ENCODE measurements at regions not wholly inside any gene's neighbourhood (a gene's known extent, or its start where the extent isn't known, plus 50 kb on each side); places are given as distances from the start of the nearest gene placed in this dataset.

- TF ChIP-seq, protein P1, sequence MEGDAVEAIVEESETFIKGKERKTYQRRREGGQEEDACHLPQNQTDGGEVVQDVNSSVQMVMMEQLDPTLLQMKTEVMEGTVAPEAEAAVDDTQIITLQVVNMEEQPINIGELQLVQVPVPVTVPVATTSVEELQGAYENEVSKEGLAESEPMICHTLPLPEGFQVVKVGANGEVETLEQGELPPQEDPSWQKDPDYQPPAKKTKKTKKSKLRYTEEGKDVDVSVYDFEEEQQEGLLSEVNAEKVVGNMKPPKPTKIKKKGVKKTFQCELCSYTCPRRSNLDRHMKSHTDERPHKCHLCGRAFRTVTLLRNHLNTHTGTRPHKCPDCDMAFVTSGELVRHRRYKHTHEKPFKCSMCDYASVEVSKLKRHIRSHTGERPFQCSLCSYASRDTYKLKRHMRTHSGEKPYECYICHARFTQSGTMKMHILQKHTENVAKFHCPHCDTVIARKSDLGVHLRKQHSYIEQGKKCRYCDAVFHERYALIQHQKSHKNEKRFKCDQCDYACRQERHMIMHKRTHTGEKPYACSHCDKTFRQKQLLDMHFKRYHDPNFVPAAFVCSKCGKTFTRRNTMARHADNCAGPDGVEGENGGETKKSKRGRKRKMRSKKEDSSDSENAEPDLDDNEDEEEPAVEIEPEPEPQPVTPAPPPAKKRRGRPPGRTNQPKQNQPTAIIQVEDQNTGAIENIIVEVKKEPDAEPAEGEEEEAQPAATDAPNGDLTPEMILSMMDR (IDR thresholded peaks at IDR 0.05; ENCODE audit: control extremely low read depth, extremely low read depth, low read depth, missing control alignments): no peak
- CTCF ChIA-PET: no interaction called here
- DNase-seq (ENCODE audit: extremely low spot score): no peak
- POLR2A ChIA-PET: no interaction called here
Observed at GRCh38 chr20:51154708-51155690, 132.1 kb upstream of the KCNG1 start.

DNA sequence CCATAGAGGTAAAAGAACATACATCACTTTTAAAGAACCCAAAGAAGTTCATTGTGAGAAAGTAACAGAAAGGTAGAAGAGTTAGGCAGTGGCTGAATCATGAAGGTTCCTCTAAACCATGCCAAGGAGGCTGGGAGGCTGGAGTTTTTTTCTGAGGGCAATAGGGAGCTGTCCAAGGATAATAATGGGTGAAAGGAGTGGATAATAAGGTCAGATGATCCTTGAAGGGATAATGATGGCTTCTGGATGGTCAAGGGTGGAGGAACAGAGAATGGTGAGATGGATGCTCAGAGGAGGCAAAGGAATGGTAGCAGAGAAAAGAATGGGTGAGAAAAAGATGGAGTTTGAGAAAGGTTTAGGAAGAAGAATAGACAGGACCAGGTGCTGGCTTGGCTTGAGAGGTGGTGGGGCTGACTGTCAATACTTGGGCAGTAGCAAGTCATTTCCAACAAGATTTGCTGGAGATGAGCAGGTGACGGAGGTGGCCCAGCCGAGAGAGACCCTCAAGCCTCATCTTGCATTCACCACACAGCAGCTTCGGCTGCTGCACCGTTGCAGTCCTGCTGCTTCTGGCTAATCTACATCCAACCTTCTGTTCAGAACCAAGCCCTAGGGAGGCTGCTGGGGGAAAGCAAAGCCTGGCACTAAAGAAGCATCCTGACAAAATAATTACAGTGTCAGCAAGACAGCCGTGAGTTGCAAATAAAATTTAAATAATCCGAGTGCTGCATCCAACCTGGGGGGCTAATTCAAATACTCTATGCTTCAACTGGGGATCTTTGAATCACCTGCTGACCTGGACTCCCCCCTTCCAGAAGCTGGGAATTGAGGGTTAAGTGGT lies 131.2 kb upstream of the KCNG1 start:
- CTCF ChIA-PET: no interaction called here
- DNase-seq (ENCODE audit: extremely low spot score): no peak
- TF ChIP-seq, protein P1 (IDR thresholded peaks at IDR 0.05; ENCODE audit: control extremely low read depth, extremely low read depth, low read depth, missing control alignments): no peak
- POLR2A ChIA-PET: no interaction called here

DNA sequence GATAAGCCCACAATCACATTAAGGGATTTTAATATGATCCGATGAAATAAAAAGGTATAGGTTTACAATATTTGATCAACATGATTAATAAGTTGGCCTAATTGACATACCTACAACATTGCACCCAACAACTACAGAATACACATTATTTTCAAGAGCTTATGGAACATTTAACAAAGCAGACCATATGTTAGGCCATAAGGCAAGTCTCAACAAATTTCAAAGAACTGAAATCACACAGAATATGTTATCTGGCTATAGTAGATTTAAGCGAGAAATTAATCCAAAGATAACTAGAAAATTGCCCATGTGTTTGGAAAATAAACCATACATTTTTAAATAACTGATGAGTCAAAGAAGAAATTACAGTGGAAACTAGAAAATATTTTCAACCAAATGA lies 126.0 kb upstream of the KCNG1 start:
- TF ChIP-seq, protein P1 (IDR thresholded peaks at IDR 0.05; ENCODE audit: control extremely low read depth, extremely low read depth, low read depth, missing control alignments): no peak
- DNase-seq (ENCODE audit: extremely low spot score): no peak
- ChIA-PET CTCF (no interaction called here), POLR2A (no interaction called here)

- DNase-seq (ENCODE audit: extremely low spot score): no peak
- ChIA-PET POLR2A (no interaction called here), CTCF (interaction anchor here (1.0 to 1.6 kb wide), 2 partner anchors 10 to 160 kb away, joined by 3 to 5 read pairs; no protein-coding TSS in a partner anchor)
- TF ChIP-seq, protein P1 (IDR thresholded peaks at IDR 0.05; ENCODE audit: control extremely low read depth, extremely low read depth, low read depth, missing control alignments): no peak
Observed at GRCh38 chr20:51144476-51144875, 121.6 kb upstream of the KCNG1 start.

- ChIA-PET POLR2A (no interaction called here), CTCF (interaction anchor here (1.6 kb wide), 1 partner anchor 9 kb away, joined by 5 read pairs; no protein-coding TSS in a partner anchor)
Observed at GRCh38 chr20:51143652-51144051, 120.7 kb upstream of the KCNG1 start.

GRCh38 chr20:51142448-51142847 lies 119.5 kb upstream of the KCNG1 start:
- TF ChIP-seq, protein P1 (IDR thresholded peaks at IDR 0.05; ENCODE audit: control extremely low read depth, extremely low read depth, low read depth, missing control alignments): no peak
- DNase-seq (ENCODE audit: extremely low spot score): no peak
- CTCF ChIA-PET: no interaction called here
- POLR2A ChIA-PET: no interaction called here

More at GRCh38 chr20:51143652-51144051, 120.7 kb upstream of the KCNG1 start:
- DNase-seq (ENCODE audit: extremely low spot score): no peak
- TF ChIP-seq, protein P1 (IDR thresholded peaks at IDR 0.05; ENCODE audit: control extremely low read depth, extremely low read depth, low read depth, missing control alignments): no peak
